Endothelial cell of umbilical vein (primary cell): ENCODE measurements at regions not wholly inside any gene's neighbourhood (a gene's known extent, or its start where the extent isn't known, plus 50 kb on each side); places are given as distances from the start of the nearest gene placed in this dataset.

Source experiments
- BruUV-seq: library from RNA; stranded (reverse); fragments of 400-500 nt; replicated peaks from 2 replicates; lab custom pipeline; 2021; lab: Mats Ljungman, UMichigan
- CTCF ChIA-PET: fragments of 300-600, 350-600 bp; sonication (Branson Sonifier 250); formaldehyde crosslinking; loops from one replicate; lab custom pipeline; 2021; ENCODE audit warnings: antibody characterized with exemption, inconsistent platforms; lab: Charles Lee
- POLR2A ChIA-PET: fragments of 300-600, 350-600 bp; sonication (Branson Sonifier 250); formaldehyde crosslinking; loops from one replicate; lab custom pipeline; 2021; ENCODE audit warnings: antibody characterized with exemption, inconsistent platforms; lab: Charles Lee
- DNase-seq: peaks from one replicate; pipeline ENCODE4 v3.0.0-alpha.2; 2011; ENCODE audit warnings: low read depth, low spot score
- FAIRE-seq: peaks from 2 replicates; lab custom pipeline; 2011; peaks lifted over from hg19 to GRCh38; lab: Jason Lieb, UNC
- H2AFZ ChIP-seq: 2 replicates; pipeline ENCODE4 v1.6.0; 2012; ENCODE audit warnings: low read depth, low read length, control low read depth, inconsistent platforms
- H3K27ac ChIP-seq: 2 replicates; pipeline ENCODE4 v1.5.1; 2011; ENCODE audit warnings: low read depth, mild to moderate bottlenecking, control low read depth, low read length, moderate library complexity; ENCODE audit not compliant: insufficient read depth
- H3K27me3 ChIP-seq, 2 experiments: 2 replicates each; pipeline versions ENCODE4 v1.6.0 to v1.6.1; 2011; ENCODE audit warnings: low read length in 2 of 2, mixed read lengths in 1 of 2; ENCODE audit not compliant: control insufficient read depth in 2 of 2, insufficient read depth in 2 of 2
- H3K36me3 ChIP-seq, 2 experiments: 2 replicates in 1 of 2; 3 replicates in 1 of 2; pipeline ENCODE4 v1.5.1; 2011; ENCODE audit warnings: low read length in 2 of 2, mild to moderate bottlenecking in 1 of 2, moderate library complexity in 1 of 2; ENCODE audit not compliant: control insufficient read depth in 2 of 2, insufficient read depth in 2 of 2; ENCODE audit errors: extremely low read depth in 1 of 2
- H3K4me1 ChIP-seq: 3 replicates; pipeline ENCODE4 v1.5.1; 2011; ENCODE audit warnings: mild to moderate bottlenecking, low read length; ENCODE audit not compliant: control insufficient read depth, insufficient read depth; ENCODE audit errors: extremely low read depth
- H3K4me2 ChIP-seq: 2 replicates; pipeline ENCODE4 v1.6.1; 2011; ENCODE audit warnings: low read length, control low read depth, mixed read lengths; ENCODE audit not compliant: insufficient read depth
- H3K4me3 ChIP-seq, 3 experiments: fragments of 200-600 bp in 1 of 3; sonication (generic), shearing (Covaris generic) in 1 of 3; replicated peaks in 1 of 3; 2 replicates each; pipeline ENCODE4 v1.5.1; 2011 to 2016; ENCODE audit warnings: control low read depth in 3 of 3, low read length in 3 of 3, mild to moderate bottlenecking in 2 of 3, inconsistent platforms in 1 of 3, low read depth in 1 of 3, moderate library complexity in 1 of 3; ENCODE audit not compliant: insufficient read depth in 1 of 3
- H3K79me2 ChIP-seq: 2 replicates; pipeline ENCODE4 v1.6.0; 2012; ENCODE audit warnings: low read length, inconsistent platforms; ENCODE audit not compliant: control insufficient read depth, insufficient read depth
- H3K9ac ChIP-seq: replicated peaks from 2 replicates; pipeline ENCODE3; 2011; ENCODE audit warnings: low read length, control low read depth; ENCODE audit not compliant: insufficient read depth; ENCODE audit errors: extremely low read depth
- H3K9me1 ChIP-seq: replicated peaks from 3 replicates; pipeline ENCODE4 v1.6.0; 2011; ENCODE audit warnings: mild to moderate bottlenecking, low read length; ENCODE audit not compliant: control insufficient read depth, insufficient read depth; ENCODE audit errors: extremely low read depth
- H3K9me3 ChIP-seq: replicated peaks from 2 replicates; pipeline ENCODE4 v1.5.1; 2012; ENCODE audit warnings: low read length, inconsistent platforms; ENCODE audit not compliant: control insufficient read depth, insufficient read depth
- H4K20me1 ChIP-seq: replicated peaks from 2 replicates; pipeline ENCODE3; 2011; ENCODE audit warnings: mild to moderate bottlenecking, low read length; ENCODE audit not compliant: control insufficient read depth, insufficient read depth; ENCODE audit errors: extremely low read depth
- EZH2 ChIP-seq: IDR thresholded peaks from 2 replicates; pipeline ENCODE4 v1.6.1; 2012; ENCODE audit warnings: borderline replicate concordance, low read depth, mild to moderate bottlenecking, moderate library complexity, low read length, inconsistent platforms; ENCODE audit not compliant: severe bottlenecking
- FOS ChIP-seq: IDR thresholded peaks from 2 replicates; pipeline ENCODE4 v1.6.1; 2011; ENCODE audit warnings: mild to moderate bottlenecking, low read length, moderate library complexity, borderline replicate concordance; ENCODE audit not compliant: insufficient read depth
- GATA2 ChIP-seq: IDR thresholded peaks from 2 replicates; pipeline ENCODE4 v1.7.0; 2011; ENCODE audit warnings: low read depth, mild to moderate bottlenecking, moderate library complexity, mixed read lengths, low read length; ENCODE audit not compliant: insufficient read length, insufficient read depth
- JUN ChIP-seq: IDR thresholded peaks from 2 replicates; pipeline ENCODE4 v1.6.1; 2011; ENCODE audit warnings: borderline replicate concordance, low read depth; ENCODE audit not compliant: insufficient read length, insufficient read depth
- MYC ChIP-seq: IDR thresholded peaks from one replicate; pipeline ENCODE4 v1.6.1; 2011; ENCODE audit warnings: mild to moderate bottlenecking, low read depth, low read length
- POLR2A ChIP-seq: IDR thresholded peaks from 2 replicates; pipeline ENCODE4 v1.6.1; 2012; ENCODE audit warnings: low read depth, mild to moderate bottlenecking, control low read depth, low read length
- POLR2AphosphoS5 ChIP-seq: IDR thresholded peaks from 2 replicates; pipeline ENCODE4 v1.6.1; 2012; ENCODE audit warnings: low read depth, mild to moderate bottlenecking, control low read depth, low read length, moderate library complexity; ENCODE audit not compliant: insufficient read depth
- dilution Hi-C: fragments of 300-500 bp; cut with MboI; formaldehyde crosslinking; loops from one replicate; pipeline ENCODE4 v1.15.0; 2019; ENCODE audit warnings: low sequenced_read_pairs; ENCODE audit not compliant: extremely low pct_ligation_motif_present
- intact Hi-C: fragments of 100-400 bp; cut with micrococcal nuclease; formaldehyde crosslinking; loops from one replicate; pipeline ENCODE4 v1.10.0; 2022
- TF ChIP-seq, protein P1 (sequence below), 2 donors: IDR thresholded peaks; 1 replicate in 1 of 2; 2 replicates in 1 of 2; pipeline ENCODE4 v1.5.1; 2011; ENCODE audit warnings: low read length in 2 of 2, mild to moderate bottlenecking in 2 of 2, moderate library complexity in 2 of 2, control low read depth in 1 of 2, inconsistent platforms in 1 of 2, low read depth in 1 of 2; ENCODE audit not compliant: insufficient read depth in 1 of 2; ENCODE audit errors: extremely low read depth in 1 of 2
- TF ChIP-seq, protein P2 (sequence below): IDR thresholded peaks from 2 replicates; pipeline ENCODE4 v1.6.1; 2011; ENCODE audit not compliant: insufficient read depth, insufficient read length

DNA sequence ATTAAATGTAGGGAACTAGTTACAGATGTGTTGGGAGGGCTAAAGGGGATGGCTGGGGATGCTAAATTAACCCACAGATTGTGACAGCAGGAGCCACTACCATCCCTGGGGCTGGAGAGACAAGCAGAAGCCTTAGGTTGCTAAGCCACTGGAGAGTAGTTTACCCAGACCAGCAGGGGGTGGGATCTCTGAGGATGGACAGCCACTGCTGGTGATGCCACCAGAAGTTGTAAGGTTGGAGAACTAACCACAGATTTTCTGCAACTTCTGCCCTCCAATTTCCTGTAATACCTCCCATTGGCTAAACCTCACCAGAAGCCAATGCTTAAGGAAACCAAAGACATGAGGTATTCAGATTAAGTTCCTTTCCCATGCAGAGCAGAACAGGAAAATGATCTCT, 139.6 kb upstream of the NOX3 start:
- no peaks in the 10 kb centered on the region for H3K9me1 ChIP-seq
- dilution Hi-C loops (no loop called here), intact Hi-C loops (no loop called here)
- no peaks in the 10 kb centered on the region for H3K4me1 ChIP-seq
- H4K20me1 ChIP-seq = no peaks in the 10 kb centered on the region
- H3K36me3 ChIP-seq = no peaks in the 10 kb centered on the region
- H3K4me3 ChIP-seq = no peak overlapping the region
- no peak overlapping the region for H3K27ac ChIP-seq
- H2AFZ ChIP-seq = peak overlapping the region; percentile 20
- no peak overlapping the region for H3K9ac ChIP-seq
- TF ChIP-seq GATA2 (no peak), MYC (no peak), POLR2A (no peak), POLR2AphosphoS5 (no peak), FOS (no peak), EZH2 (no peak), JUN (no peak)
- TF ChIP-seq, protein P1, sequence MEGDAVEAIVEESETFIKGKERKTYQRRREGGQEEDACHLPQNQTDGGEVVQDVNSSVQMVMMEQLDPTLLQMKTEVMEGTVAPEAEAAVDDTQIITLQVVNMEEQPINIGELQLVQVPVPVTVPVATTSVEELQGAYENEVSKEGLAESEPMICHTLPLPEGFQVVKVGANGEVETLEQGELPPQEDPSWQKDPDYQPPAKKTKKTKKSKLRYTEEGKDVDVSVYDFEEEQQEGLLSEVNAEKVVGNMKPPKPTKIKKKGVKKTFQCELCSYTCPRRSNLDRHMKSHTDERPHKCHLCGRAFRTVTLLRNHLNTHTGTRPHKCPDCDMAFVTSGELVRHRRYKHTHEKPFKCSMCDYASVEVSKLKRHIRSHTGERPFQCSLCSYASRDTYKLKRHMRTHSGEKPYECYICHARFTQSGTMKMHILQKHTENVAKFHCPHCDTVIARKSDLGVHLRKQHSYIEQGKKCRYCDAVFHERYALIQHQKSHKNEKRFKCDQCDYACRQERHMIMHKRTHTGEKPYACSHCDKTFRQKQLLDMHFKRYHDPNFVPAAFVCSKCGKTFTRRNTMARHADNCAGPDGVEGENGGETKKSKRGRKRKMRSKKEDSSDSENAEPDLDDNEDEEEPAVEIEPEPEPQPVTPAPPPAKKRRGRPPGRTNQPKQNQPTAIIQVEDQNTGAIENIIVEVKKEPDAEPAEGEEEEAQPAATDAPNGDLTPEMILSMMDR (IDR thresholded peaks at IDR 0.05; ENCODE audit: extremely low read depth in 1 of 2, insufficient read depth in 1 of 2, low read depth in 1 of 2, low read length in 2 of 2) = no peak
- TF ChIP-seq, protein P2, sequence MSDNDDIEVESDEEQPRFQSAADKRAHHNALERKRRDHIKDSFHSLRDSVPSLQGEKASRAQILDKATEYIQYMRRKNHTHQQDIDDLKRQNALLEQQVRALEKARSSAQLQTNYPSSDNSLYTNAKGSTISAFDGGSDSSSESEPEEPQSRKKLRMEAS = no peak
- POLR2A ChIA-PET = no interaction called here
- H3K27me3 ChIP-seq = no peaks in the 10 kb centered on the region
- no peaks in the 10 kb centered on the region for H3K79me2 ChIP-seq
- no peak for FAIRE-seq
- no peak overlapping the region for H3K4me2 ChIP-seq
- BruUV-seq = no TSS peak
- no peak for DNase-seq
- H3K9me3 ChIP-seq = no peaks in the 10 kb centered on the region
- CTCF ChIA-PET = no interaction called here
